Natural killer cell treated with Interleukin-12 subunit alpha and Interleukin-12 subunit beta and Interleukin-15 and Interleukin-18, amount 100 ng/mL, for 72 hours (primary cell): ENCODE measurements at regions not wholly inside any gene's neighbourhood (a gene's known extent, or its start where the extent isn't known, plus 50 kb on each side); places are given as distances from the start of the nearest gene placed in this dataset.

Experiments used
- ATAC-seq, 2 donors: fragments of 150-1000 bp; cut with Tn5 transposase in 1 of 2; sonication (Bioruptor Pico), chemical (Tn5 transposase) in 1 of 2; 2 replicates each; pipeline ENCODE4 v1.10.0; 2021
- DNase-seq: peaks from one replicate; pipeline ENCODE4 v3.0.0; 2022; ENCODE audit warnings: low spot score
- H3K27ac Mint-ChIP-seq, 2 donors: 1 replicate in 1 of 2; 2 replicates in 1 of 2; pipeline ENCODE4 v1.8.0; 2022; ENCODE audit warnings: mixed read lengths in 2 of 2, mild to moderate bottlenecking in 1 of 2, moderate library complexity in 1 of 2
- H3K27me3 Mint-ChIP-seq, 2 donors: 1 replicate in 1 of 2; 2 replicates in 1 of 2; pipeline ENCODE4 v1.8.0; 2022; ENCODE audit warnings: mixed read lengths in 2 of 2
- H3K36me3 Mint-ChIP-seq: one replicate; pipeline ENCODE4 v1.8.0; 2022; ENCODE audit warnings: mixed read lengths
- H3K4me1 Mint-ChIP-seq, 2 donors: 1 replicate in 1 of 2; 2 replicates in 1 of 2; pipeline ENCODE4 v1.8.0; 2022; ENCODE audit warnings: low read depth in 2 of 2, mixed read lengths in 2 of 2, mild to moderate bottlenecking in 1 of 2
- H3K4me3 Mint-ChIP-seq: one replicate; pipeline ENCODE4 v1.8.0; 2022; ENCODE audit warnings: mixed read lengths
- H3K9me3 Mint-ChIP-seq: 2 replicates; pipeline ENCODE4 v1.8.0; 2022; ENCODE audit warnings: mixed read lengths

DNA sequence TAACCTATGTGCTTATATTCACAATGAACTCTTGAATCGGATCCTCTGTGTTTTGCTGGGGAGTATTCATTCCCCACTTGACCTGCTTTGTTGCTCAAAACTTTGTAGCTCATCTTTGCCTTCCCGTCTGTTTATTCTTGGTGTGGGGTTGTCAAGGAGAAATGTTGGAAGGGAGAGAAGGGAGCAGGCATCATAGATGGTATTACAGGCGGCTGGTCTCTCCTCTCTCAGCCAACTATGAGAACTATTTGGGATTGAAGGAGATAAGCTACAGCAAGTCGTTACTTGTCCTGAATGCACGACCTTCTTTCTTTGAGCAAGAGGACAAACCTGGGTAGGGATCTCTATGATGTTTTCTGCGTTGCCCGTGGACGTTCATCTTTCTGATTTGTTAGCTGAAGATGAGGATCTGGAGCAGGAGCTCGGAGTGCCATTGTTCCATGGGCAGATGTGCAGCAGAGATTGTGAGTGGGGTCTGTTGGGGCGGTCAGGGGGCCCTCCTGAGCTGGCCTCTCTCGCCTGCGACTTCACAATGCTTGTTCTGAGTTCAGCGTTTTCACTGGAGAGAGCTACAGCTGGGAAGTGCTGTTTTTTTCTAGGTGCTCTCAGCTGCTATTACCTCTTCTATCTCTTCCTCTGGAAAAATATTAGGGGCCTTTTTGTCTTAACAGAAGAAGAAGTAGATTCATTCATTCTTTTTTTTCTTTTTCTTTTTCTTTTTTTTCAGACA lies 126.9 kb upstream of the KLF6 start:
- Mint-ChIP-seq H3K4me1 (no peaks in the 10 kb centered on the region), H3K9me3 (no peaks in the 10 kb centered on the region), H3K36me3 (no peaks in the 10 kb centered on the region), H3K27ac (peak overlapping the region in 1 of 2 donors; percentile 9), H3K4me3 (no peak overlapping the region), H3K27me3 (no peaks in the 10 kb centered on the region)
- ATAC-seq: no peak
- DNase-seq: no peak

DNA sequence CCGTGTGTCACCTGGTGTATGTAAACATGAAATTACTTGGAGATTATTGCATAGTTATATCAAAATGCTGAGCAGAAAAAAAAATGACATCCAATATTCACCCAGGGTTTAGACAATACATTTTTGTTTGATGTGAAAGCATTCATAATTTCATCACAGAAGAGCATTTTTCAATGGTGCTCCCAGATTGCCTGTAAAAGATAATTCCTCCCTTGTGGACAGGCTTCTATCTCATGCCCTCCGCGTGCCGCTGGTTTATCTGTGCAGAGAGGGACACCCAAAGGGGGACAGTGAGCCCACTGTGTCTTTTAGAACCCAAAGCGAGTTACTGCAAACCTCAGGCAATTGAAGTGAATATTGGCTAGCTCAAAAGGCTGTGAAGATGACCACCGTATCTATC lies 126.2 kb upstream of the KLF6 start:
- no peaks in the 10 kb centered on the region for H3K4me1 Mint-ChIP-seq
- H3K4me3 Mint-ChIP-seq: no peak overlapping the region
- H3K27me3 Mint-ChIP-seq: no peaks in the 10 kb centered on the region
- no peak for ATAC-seq
- peak overlapping the region in 1 of 2 donors; percentile 9 for H3K27ac Mint-ChIP-seq
- H3K36me3 Mint-ChIP-seq: no peaks in the 10 kb centered on the region
- no peaks in the 10 kb centered on the region for H3K9me3 Mint-ChIP-seq
- DNase-seq: no peak

DNA sequence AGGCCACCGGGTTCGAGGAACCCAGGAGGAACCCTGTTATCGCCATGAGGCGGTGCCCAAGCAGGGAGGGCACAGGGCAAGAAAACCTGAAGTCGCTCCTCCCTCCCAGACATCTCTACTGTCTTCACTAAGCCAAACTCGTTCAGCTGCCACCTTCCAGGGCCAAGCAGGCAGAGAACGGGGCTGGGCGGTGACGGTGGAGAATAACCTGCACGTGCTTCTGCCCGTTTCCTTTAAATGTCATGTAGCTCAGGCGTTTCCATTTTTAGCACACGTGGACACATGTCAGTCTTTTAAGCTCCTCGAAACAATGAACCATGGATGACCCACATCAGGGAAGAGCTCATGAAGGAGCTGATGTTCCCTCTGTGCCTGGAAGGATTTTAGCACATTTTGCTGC lies 124.3 kb upstream of the KLF6 start:
- no peak overlapping the region for H3K4me3 Mint-ChIP-seq
- ATAC-seq: no peak
- no peaks in the 10 kb centered on the region for H3K9me3 Mint-ChIP-seq
- no peaks in the 10 kb centered on the region for H3K27me3 Mint-ChIP-seq
- H3K27ac Mint-ChIP-seq: peak overlapping the region in 1 of 2 donors; percentile 54
- DNase-seq: no peak
- H3K36me3 Mint-ChIP-seq: no peaks in the 10 kb centered on the region
- H3K4me1 Mint-ChIP-seq: peaks cover 0 to 6% of the 10 kb centered on the region in 2 donors

DNA sequence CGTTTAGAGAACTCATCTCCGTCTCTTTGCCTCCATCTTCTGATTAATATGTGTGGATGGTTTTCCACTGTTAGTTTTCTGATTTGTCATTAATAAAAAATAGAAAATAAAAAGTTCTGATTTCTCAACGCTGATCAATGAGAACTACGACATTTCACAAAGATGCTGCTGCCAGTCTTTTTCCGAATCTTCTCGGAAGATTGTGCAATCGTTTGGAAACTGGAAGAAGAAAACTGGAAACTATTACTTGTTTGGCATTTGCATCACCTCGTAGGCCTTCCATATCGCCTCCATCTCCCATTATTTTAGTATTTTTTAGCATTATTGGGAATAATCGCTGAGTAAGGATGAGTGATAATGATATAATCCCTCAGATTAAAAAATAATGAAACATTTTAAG lies 123.2 kb upstream of the KLF6 start:
- Mint-ChIP-seq H3K27me3 (no peaks in the 10 kb centered on the region), H3K27ac (no peak overlapping the region), H3K36me3 (no peaks in the 10 kb centered on the region), H3K4me1 (peaks cover under 1 to 11% of the 10 kb centered on the region in 2 donors), H3K9me3 (no peaks in the 10 kb centered on the region), H3K4me3 (no peak overlapping the region)
- DNase-seq (no peak), ATAC-seq (no peak)

DNA sequence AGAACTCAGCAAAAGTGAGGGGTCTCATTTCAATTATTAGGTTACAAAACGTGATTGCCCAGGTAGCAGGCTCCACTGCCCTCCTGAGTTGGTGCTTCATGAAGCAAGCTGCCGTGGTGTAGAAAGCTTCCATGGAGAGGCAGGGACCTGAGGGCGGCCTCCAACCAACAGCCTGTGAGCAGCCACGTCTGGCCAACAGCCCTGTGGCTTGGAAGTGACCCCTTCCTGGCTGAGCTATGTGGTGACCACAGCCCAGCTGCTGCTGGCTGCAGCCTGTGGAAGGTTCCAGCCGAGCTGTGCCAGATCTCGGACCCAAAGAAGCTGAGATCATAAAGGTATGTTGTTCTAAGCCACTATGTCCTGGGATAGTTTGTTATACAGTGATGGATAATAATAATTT lies 122.5 kb upstream of the KLF6 start:
- ATAC-seq (no peak), DNase-seq (no peak)
- peak overlapping the region in 1 of 2 donors; percentile 27 for H3K27ac Mint-ChIP-seq
- no peaks in the 10 kb centered on the region for H3K36me3 Mint-ChIP-seq
- H3K9me3 Mint-ChIP-seq: no peaks in the 10 kb centered on the region
- H3K27me3 Mint-ChIP-seq: no peaks in the 10 kb centered on the region
- no peak overlapping the region for H3K4me3 Mint-ChIP-seq
- H3K4me1 Mint-ChIP-seq: peaks cover 7 to 16% of the 10 kb centered on the region in 2 donors

DNA sequence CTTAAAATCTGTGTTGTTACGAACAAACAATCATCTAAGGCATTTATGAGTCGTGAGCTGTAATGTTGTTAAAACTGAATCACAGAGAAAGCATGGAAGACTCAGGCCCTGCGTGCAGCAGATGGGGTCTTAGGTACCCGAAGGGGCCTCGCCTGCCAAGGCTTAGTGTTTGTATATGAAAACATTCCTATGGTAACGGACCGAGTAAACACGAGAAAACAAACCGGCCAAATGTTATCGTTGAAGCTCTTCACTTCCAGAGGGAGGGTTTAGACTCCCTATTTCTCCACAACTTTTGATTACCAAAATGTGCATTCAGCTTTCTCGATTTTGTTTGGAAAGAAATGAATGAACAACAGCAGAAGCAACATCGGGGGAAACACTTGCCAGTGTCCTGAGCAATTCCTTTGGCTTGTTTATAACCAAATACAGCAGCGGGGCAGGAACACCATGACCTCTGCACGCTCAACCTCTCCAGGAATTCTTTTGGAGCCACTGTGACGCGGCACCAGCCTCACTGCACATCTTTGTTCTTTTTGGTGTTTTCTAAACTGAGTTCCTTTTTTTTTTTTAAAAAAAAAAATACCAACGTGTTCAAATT lies 121.6 kb upstream of the KLF6 start:
- peaks cover 15 to 25% of the 10 kb centered on the region in 2 donors for H3K4me1 Mint-ChIP-seq

DNA sequence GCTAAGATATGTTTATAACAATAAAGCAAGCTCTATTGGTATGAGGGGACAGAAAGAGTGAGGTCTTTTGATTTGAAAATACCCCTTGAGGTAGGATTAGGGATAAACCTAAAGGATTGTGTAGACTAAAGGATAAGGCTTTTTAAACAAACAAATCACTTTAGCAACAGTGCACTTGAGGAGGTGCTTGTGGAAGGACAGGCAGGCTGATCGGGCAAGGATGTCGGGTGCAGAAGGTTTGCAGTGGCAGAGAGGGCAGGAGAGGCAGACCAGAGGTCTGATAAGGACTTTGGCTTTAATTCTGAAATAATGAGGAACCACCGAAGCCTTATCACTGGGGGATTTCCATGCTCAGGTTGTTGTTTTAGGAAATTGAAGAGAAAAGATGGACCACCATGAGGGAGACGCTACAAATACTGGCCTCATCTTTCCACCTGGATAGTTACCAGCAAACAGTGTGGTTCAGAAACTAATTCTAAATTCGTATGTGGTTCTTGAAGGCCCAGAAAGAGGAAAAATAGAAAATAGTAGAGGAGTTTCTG lies 119.5 kb upstream of the KLF6 start:
- no peak for DNase-seq
- no peak for ATAC-seq
- peak overlapping the region; percentile 87 for H3K27ac Mint-ChIP-seq
- H3K4me3 Mint-ChIP-seq: no peak overlapping the region
- H3K36me3 Mint-ChIP-seq: no peaks in the 10 kb centered on the region
- no peaks in the 10 kb centered on the region for H3K9me3 Mint-ChIP-seq
- H3K27me3 Mint-ChIP-seq: no peaks in the 10 kb centered on the region
- H3K4me1 Mint-ChIP-seq: peaks cover 23 to 32% of the 10 kb centered on the region in 2 donors

More for the DNA sequence above, 121.6 kb upstream of the KLF6 start:
- H3K9me3 Mint-ChIP-seq: no peaks in the 10 kb centered on the region
- H3K4me3 Mint-ChIP-seq: no peak overlapping the region
- no peaks in the 10 kb centered on the region for H3K27me3 Mint-ChIP-seq
- peak overlapping the region in 1 of 2 donors; percentile 57 for H3K27ac Mint-ChIP-seq
- DNase-seq (no peak), ATAC-seq (no peak)
- no peaks in the 10 kb centered on the region for H3K36me3 Mint-ChIP-seq

DNA sequence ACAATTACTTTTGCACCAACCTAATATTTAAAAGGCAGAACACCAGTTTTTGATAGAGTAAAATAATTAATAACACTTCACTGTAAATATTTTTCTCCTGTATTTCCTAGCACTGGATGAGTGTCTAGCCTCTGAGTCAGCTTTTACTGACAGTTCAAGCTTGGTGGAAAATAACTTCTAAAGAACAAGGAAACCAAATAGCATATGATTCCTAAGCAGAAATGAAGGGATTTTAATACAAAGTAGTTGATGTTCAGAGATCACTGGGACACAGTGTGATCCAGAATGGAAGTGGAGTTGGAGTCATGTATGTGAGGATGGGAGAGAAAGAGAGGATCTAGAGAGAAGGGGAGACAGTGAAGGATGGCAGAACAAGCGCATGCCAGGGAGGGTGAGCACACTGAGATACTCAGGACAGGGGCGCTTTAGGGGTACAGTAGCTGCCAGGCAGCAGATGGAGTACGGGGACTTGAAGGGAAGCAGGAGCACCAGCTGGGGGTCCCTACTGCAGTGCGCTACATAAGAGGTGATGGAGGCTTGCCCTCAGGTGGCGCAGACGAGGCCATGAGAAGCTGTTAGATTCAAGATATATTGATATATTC lies 117.9 kb upstream of the KLF6 start:
- peak overlapping the region; percentile 87 to 89 for H3K27ac Mint-ChIP-seq
- DNase-seq: no peak
- ATAC-seq: peak; percentile 8 to 51
- peak overlapping the region; percentile 54 for H3K4me3 Mint-ChIP-seq
- peaks cover 25 to 37% of the 10 kb centered on the region in 2 donors for H3K4me1 Mint-ChIP-seq
- no peaks in the 10 kb centered on the region for H3K9me3 Mint-ChIP-seq
- H3K27me3 Mint-ChIP-seq: no peaks in the 10 kb centered on the region
- no peaks in the 10 kb centered on the region for H3K36me3 Mint-ChIP-seq

DNA sequence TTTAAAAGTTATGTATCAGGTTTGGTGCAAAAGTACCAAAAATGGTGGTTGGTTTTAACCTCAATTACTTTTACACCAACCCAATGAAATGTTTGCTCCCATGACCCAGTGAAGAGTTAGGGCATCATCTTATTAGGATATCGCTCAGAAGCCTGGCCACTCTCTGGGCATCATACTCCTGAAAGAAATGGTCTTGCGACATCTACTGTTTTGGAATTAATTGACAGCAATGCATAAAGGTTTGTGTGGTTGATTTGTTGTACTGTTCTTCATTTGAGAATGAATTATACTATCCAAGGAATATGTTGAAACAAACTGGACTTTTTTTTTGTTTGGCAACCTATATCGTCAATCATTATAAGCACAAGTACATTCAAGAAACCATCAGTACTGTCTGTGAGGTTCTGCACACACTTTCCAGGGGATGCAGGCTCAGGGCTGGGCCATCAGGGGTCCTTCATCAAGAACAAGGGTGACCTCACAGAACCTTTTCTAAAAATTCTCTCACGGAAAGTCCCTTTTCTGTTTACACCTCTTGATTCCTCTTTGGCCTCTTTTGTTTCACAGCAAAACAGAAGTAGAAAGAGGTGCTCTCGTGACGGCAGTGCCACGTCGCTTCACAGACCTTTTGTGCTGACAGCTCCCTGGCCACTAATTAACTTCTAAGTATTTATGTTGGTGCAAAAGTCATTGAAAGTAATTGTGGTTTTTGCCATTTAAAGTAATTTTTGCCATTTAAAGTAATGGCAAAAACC lies 117.2 kb upstream of the KLF6 start:
- peak overlapping the region; percentile 87 to 89 for H3K27ac Mint-ChIP-seq
- H3K4me1 Mint-ChIP-seq: peaks cover 25 to 37% of the 10 kb centered on the region in 2 donors
- H3K9me3 Mint-ChIP-seq: no peaks in the 10 kb centered on the region
- H3K4me3 Mint-ChIP-seq: peak overlapping the region; percentile 55
- peak; percentile 78 to 84 for ATAC-seq
- no peaks in the 10 kb centered on the region for H3K36me3 Mint-ChIP-seq
- no peaks in the 10 kb centered on the region for H3K27me3 Mint-ChIP-seq
- no peak for DNase-seq

DNA sequence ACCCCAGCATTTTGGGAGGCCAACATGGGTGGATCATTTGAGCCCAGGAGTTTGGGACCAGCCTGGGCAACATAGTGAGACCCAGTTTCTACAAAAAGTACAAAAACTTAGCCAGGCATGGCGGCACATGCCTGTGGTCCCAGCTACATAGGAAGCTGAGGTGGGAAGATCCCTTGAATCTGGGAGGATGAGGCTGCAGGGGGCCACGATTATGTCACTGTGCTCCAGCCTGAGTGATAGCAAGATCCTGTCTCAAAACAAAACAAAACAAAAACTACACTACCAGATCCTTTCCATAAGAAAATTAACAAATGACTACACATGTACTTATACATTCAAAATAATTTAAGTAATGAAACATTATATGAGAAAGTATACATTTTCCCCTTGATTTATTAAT lies 116.4 kb upstream of the KLF6 start:
- H3K27me3 Mint-ChIP-seq: no peaks in the 10 kb centered on the region
- H3K27ac Mint-ChIP-seq: peak overlapping the region; percentile 87 to 89
- peak overlapping the region; percentile 55 for H3K4me3 Mint-ChIP-seq
- no peaks in the 10 kb centered on the region for H3K9me3 Mint-ChIP-seq
- H3K36me3 Mint-ChIP-seq: no peaks in the 10 kb centered on the region
- no peak for ATAC-seq
- peaks cover 30 to 37% of the 10 kb centered on the region in 2 donors for H3K4me1 Mint-ChIP-seq
- no peak for DNase-seq

DNA sequence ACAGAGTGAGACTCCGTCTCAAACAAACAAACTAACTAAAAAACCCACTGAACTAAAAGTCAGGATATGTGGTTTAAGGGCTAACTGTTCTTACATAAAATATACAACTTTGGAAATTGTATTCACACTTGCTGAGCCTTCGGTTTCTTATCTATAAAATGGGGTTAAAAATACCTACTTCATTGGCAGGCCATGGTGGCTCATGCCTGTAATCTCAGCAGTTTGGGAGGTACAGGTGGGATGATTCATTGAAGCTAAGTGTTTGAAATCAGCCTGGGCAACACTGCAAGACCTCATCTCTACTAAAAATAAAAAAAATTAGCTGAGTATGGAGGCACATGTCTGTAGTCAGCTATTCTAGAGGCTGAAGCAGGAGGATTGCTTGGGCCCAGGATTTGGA lies 115.4 kb upstream of the KLF6 start:
- ATAC-seq: no peak
- no peaks in the 10 kb centered on the region for H3K36me3 Mint-ChIP-seq
- no peaks in the 10 kb centered on the region for H3K27me3 Mint-ChIP-seq
- H3K27ac Mint-ChIP-seq: peak overlapping the region in 1 of 2 donors; percentile 89
- DNase-seq: no peak
- peaks cover 30 to 38% of the 10 kb centered on the region in 2 donors for H3K4me1 Mint-ChIP-seq
- H3K9me3 Mint-ChIP-seq: no peaks in the 10 kb centered on the region
- no peak overlapping the region for H3K4me3 Mint-ChIP-seq

DNA sequence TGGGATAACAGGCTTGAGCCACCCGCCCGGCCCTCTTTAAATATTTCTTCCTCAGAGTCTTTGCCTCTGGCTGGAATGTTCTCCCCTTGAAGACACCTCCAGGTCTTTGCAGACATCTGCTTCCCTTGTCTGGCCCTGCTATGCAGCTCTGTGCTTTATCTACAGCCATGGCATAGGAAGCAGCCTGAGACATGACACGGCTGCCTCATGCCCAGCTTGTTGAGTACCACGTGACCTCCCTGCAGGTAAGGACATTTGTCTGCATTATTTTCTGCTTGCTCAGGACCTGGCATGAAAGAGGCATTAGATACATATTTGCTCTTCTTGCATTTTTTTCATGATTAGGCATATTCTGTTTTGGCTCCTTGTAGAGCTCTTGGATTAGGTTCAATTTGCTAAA lies 113.8 kb upstream of the KLF6 start:
- H3K4me1 Mint-ChIP-seq: peaks cover 42% of the 10 kb centered on the region in 2 donors
- DNase-seq: no peak
- ATAC-seq: no peak

DNA sequence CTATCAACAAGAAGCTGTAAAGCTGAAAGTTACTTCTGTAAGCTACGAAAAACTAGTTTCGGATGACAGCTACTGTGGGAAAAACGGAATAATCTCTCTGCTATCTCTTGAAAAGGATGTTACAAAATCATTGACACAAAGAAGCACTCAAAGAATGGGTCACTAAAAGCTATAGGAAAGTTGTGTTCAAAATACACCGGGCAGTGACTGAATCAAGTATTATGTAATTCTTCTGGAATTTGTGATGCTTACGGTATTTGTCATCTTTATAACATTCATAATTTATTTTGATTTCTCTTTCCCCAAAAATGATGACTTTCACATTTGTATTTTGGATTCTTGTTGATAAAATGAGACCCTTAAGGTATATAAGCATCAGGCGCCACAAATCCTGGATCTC lies 112.1 kb upstream of the KLF6 start:
- no peaks in the 10 kb centered on the region for H3K9me3 Mint-ChIP-seq
- no peaks in the 10 kb centered on the region for H3K36me3 Mint-ChIP-seq
- no peak overlapping the region for H3K4me3 Mint-ChIP-seq
- H3K27me3 Mint-ChIP-seq: no peaks in the 10 kb centered on the region
- ATAC-seq: no peak
- peak overlapping the region; percentile 23 to 65 for H3K27ac Mint-ChIP-seq
- peaks cover 44 to 49% of the 10 kb centered on the region in 2 donors for H3K4me1 Mint-ChIP-seq
- no peak for DNase-seq

More for the DNA sequence above, 113.8 kb upstream of the KLF6 start:
- Mint-ChIP-seq H3K4me3 (no peak overlapping the region), H3K27ac (peak overlapping the region in 1 of 2 donors; percentile 89), H3K36me3 (no peaks in the 10 kb centered on the region), H3K27me3 (no peaks in the 10 kb centered on the region), H3K9me3 (no peaks in the 10 kb centered on the region)
